22Rv1 (cell line): ENCODE measurements at regions not wholly inside any gene's neighbourhood (a gene's known extent, or its start where the extent isn't known, plus 50 kb on each side); places are given as distances from the start of the nearest gene placed in this dataset.

Source experiments
- ZFX ChIP-seq: fragments of 450-650 bp; IDR thresholded peaks from 2 replicates; pipeline ENCODE4 v1.6.1; 2017; ENCODE audit warnings: antibody characterized with exemption, borderline replicate concordance
- TF ChIP-seq, protein P1 (sequence below): fragments of 450-650 bp; IDR thresholded peaks from 2 replicates; pipeline ENCODE4 v1.5.1; 2017; ENCODE audit warnings: mild to moderate bottlenecking

DNA sequence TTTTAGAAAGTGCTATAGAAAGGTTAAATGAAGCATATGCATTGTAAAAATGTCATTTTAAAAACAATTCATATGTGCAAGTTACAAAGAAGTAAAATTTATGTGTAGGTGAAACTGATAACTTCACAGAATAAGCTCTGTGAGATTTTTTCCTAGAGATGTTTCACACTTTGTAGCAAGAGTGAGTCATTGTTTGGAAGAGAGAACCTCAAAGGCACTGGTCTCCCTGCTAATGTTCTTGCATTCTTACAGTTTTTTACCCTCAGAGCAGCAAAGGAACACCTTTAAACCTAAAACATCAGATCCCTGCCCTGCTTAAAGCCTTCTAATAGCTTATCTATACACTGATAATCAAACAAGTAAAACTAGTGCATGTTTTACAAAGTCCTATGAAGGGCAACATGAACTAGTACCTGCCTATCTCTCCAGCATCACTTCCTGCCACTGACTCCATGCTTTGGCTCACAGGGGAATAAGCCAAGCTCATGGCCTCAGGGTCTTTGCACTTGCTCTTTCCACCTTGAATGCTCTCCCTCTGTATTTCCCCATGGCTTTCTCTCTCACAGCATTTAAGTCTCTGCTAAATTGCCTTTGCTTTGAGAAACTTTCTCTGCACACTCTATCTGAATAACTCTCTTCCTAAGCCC, 997.0 kb downstream of the GATA3 start:
- TF ChIP-seq, protein P1, sequence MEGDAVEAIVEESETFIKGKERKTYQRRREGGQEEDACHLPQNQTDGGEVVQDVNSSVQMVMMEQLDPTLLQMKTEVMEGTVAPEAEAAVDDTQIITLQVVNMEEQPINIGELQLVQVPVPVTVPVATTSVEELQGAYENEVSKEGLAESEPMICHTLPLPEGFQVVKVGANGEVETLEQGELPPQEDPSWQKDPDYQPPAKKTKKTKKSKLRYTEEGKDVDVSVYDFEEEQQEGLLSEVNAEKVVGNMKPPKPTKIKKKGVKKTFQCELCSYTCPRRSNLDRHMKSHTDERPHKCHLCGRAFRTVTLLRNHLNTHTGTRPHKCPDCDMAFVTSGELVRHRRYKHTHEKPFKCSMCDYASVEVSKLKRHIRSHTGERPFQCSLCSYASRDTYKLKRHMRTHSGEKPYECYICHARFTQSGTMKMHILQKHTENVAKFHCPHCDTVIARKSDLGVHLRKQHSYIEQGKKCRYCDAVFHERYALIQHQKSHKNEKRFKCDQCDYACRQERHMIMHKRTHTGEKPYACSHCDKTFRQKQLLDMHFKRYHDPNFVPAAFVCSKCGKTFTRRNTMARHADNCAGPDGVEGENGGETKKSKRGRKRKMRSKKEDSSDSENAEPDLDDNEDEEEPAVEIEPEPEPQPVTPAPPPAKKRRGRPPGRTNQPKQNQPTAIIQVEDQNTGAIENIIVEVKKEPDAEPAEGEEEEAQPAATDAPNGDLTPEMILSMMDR = no peak
- no peak for TF ChIP-seq ZFX
